Panc1 (cell line): ENCODE measurements at regions not wholly inside any gene's neighbourhood (a gene's known extent, or its start where the extent isn't known, plus 50 kb on each side); places are given as distances from the start of the nearest gene placed in this dataset.

Experiments used
- ATAC-seq: fragments of 200-7000 bp; cut with Tn5 transposase; 2 replicates; pipeline ENCODE4 v1.9.1; 2020; ENCODE audit warnings: mild to moderate bottlenecking, moderate library complexity
- BruUV-seq: library from RNA; stranded (reverse); fragments of 400-500 nt; replicated peaks from 2 replicates; lab custom pipeline; 2021; lab: Mats Ljungman, UMichigan
- CTCF ChIA-PET: fragments of 300-600 bp; sonication (Branson Sonifier 250); formaldehyde crosslinking; loops from one replicate; lab custom pipeline; 2022; ENCODE audit warnings: antibody characterized with exemption; lab: Charles Lee
- POLR2A ChIA-PET: fragments of 300-600 bp; sonication (Branson Sonifier 250); formaldehyde crosslinking; loops from one replicate; lab custom pipeline; 2022; ENCODE audit warnings: antibody characterized with exemption; lab: Charles Lee
- DNase-seq: peaks from one replicate; pipeline ENCODE4 v3.0.0-alpha.2; 2010; ENCODE audit warnings: low read depth, low spot score
- H3K27ac ChIP-seq: 2 replicates; pipeline ENCODE4 v1.5.1; 2011; ENCODE audit warnings: mild to moderate bottlenecking, low read length, inconsistent platforms
- H3K27me3 ChIP-seq: fragments of 200-500 bp; sonication (Bioruptor generic); 2 replicates; pipeline ENCODE4 v1.6.0; 2014; ENCODE audit warnings: low read length, inconsistent platforms; ENCODE audit not compliant: control insufficient read depth, insufficient read depth
- H3K36me3 ChIP-seq: fragments of 200-500 bp; sonication (Bioruptor generic); 2 replicates; pipeline ENCODE4 v1.5.1; 2014; ENCODE audit warnings: inconsistent platforms, mild to moderate bottlenecking, low read length, moderate library complexity; ENCODE audit not compliant: control insufficient read depth, insufficient read depth
- H3K4me1 ChIP-seq: 2 replicates; pipeline ENCODE4 v1.5.1; 2011; ENCODE audit warnings: inconsistent platforms, mild to moderate bottlenecking, low read length, moderate library complexity; ENCODE audit not compliant: control insufficient read depth, insufficient read depth
- H3K4me3 ChIP-seq, 2 experiments: 2 replicates each; pipeline ENCODE4 v1.5.1; 2011 to 2012; ENCODE audit warnings: low read depth in 2 of 2, low read length in 2 of 2, mild to moderate bottlenecking in 2 of 2, inconsistent platforms in 1 of 2, moderate library complexity in 1 of 2
- H3K9me3 ChIP-seq: fragments of 200-500 bp; sonication (Bioruptor generic); 2 replicates; pipeline ENCODE4 v1.5.1; 2014; ENCODE audit warnings: low read depth, mild to moderate bottlenecking, inconsistent platforms, low read length, moderate library complexity; ENCODE audit not compliant: control insufficient read depth, insufficient read depth
- CTCF ChIP-seq: fragments of 450-650 bp; IDR thresholded peaks from 2 replicates; pipeline ENCODE4 v1.5.1; 2017; ENCODE audit warnings: mild to moderate bottlenecking
- POLR2AphosphoS5 ChIP-seq: IDR thresholded peaks from 2 replicates; pipeline ENCODE4 v1.6.1; 2012; ENCODE audit warnings: mild to moderate bottlenecking, low read depth, low read length, moderate library complexity
- REST ChIP-seq, 2 experiments: IDR thresholded peaks; 2 replicates each; pipeline ENCODE4 v1.6.1; 2011 to 2012; ENCODE audit warnings: low read depth in 2 of 2, control low read depth in 1 of 2, low read length in 1 of 2, mild to moderate bottlenecking in 1 of 2, moderate library complexity in 1 of 2; ENCODE audit not compliant: insufficient read depth in 1 of 2
- SIN3A ChIP-seq: IDR thresholded peaks from 2 replicates; pipeline ENCODE4 v1.6.1; 2012; ENCODE audit warnings: low read depth, mild to moderate bottlenecking, low read length, moderate library complexity, borderline replicate concordance; ENCODE audit not compliant: insufficient read depth
- TCF7L2 ChIP-seq: IDR thresholded peaks from 2 replicates; pipeline ENCODE4 v1.6.1; 2011; ENCODE audit warnings: mild to moderate bottlenecking, low read depth, low read length, inconsistent platforms
- in situ Hi-C: cut with HindIII; loops from 2 replicates; pipeline ENCODE4 v1.10.0; 2016; ENCODE audit warnings: low sequenced_read_pairs, low pct_unique_long_range_greater_than_20kb
- intact Hi-C: fragments of 100-400 bp; cut with micrococcal nuclease; formaldehyde crosslinking; loops from one replicate; pipeline ENCODE4 v1.10.0; 2022; ENCODE audit not compliant: unreplicated experiment

GRCh38 chr13:31943591-31943990 is 88.0 kb upstream of the FRY start:
- in situ Hi-C loops (no loop called here), intact Hi-C loops (no loop called here)
- DNase-seq (no peak), ATAC-seq (no peak)
- TF ChIP-seq TCF7L2 (no peak), CTCF (no peak), SIN3A (no peak), POLR2AphosphoS5 (no peak), REST (IDR thresholded peaks at IDR 0.05; ENCODE audit: insufficient read depth in 1 of 2, low read depth in 2 of 2, low read length in 1 of 2) (no peak)
- Histone ChIP-seq H3K27ac (no peak overlapping the region), H3K9me3 (no peaks in the 10 kb centered on the region), H3K4me1 (no peaks in the 10 kb centered on the region), H3K27me3 (no peaks in the 10 kb centered on the region), H3K36me3 (no peaks in the 10 kb centered on the region), H3K4me3 (no peak overlapping the region)
- POLR2A ChIA-PET = no interaction called here
- CTCF ChIA-PET = no interaction called here
- no TSS peak for BruUV-seq

GRCh38 chr13:31944262-31945160 is 87.1 kb upstream of the FRY start:
- no peak overlapping the region for H3K4me3 ChIP-seq
- intact Hi-C loops = no loop called here
- CTCF ChIA-PET = no interaction called here
- POLR2A ChIA-PET = no interaction called here
- BruUV-seq = no TSS peak
- H3K27ac ChIP-seq = no peak overlapping the region
- ATAC-seq (no peak), DNase-seq (no peak)
- H3K9me3 ChIP-seq = no peaks in the 10 kb centered on the region
- TF ChIP-seq SIN3A = no peak
- TF ChIP-seq TCF7L2 = no peak
- no peak for TF ChIP-seq REST (IDR thresholded peaks at IDR 0.05; ENCODE audit: insufficient read depth in 1 of 2, low read depth in 2 of 2, low read length in 1 of 2)
- H3K36me3 ChIP-seq = no peaks in the 10 kb centered on the region
- H3K4me1 ChIP-seq = no peaks in the 10 kb centered on the region
- H3K27me3 ChIP-seq = no peaks in the 10 kb centered on the region
- in situ Hi-C loops = no loop called here
